ENCODE measurements at regions not wholly inside any gene's neighbourhood (a gene's known extent, or its start where the extent isn't known, plus 50 kb on each side); places are given as distances from the start of the nearest gene placed in this dataset.

DNA sequence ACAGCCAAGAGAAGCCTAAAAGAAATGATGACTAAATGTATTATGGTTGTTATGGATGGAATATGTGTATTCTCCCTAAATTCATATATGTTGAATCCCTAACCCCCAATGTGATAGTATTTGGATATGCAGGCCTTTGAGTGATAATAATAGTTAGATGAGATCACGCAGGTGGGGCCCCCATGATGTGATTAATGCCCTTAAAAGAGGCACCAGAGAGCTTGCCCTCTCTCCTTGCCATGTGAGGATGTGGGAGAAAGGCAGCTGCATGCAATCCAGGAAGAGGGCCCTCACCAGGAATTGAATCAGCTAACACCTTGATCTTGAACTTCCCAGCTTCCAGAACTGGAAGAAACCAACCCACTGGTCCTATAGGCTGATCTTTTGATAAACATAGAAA lies 190.6 kb upstream of the TCF21 start:
- no peak overlapping the region for H3K4me3 ChIP-seq (ENCODE audit: low read depth, low read length)
- TF ChIP-seq, protein P1, sequence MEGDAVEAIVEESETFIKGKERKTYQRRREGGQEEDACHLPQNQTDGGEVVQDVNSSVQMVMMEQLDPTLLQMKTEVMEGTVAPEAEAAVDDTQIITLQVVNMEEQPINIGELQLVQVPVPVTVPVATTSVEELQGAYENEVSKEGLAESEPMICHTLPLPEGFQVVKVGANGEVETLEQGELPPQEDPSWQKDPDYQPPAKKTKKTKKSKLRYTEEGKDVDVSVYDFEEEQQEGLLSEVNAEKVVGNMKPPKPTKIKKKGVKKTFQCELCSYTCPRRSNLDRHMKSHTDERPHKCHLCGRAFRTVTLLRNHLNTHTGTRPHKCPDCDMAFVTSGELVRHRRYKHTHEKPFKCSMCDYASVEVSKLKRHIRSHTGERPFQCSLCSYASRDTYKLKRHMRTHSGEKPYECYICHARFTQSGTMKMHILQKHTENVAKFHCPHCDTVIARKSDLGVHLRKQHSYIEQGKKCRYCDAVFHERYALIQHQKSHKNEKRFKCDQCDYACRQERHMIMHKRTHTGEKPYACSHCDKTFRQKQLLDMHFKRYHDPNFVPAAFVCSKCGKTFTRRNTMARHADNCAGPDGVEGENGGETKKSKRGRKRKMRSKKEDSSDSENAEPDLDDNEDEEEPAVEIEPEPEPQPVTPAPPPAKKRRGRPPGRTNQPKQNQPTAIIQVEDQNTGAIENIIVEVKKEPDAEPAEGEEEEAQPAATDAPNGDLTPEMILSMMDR (IDR thresholded peaks at IDR 0.05; ENCODE audit: insufficient read depth, low read depth, low read length, missing control alignments): no peak
- DNase-seq (ENCODE audit: low read depth): no peak

GRCh38 chr6:133699741-133700385 lies 189.1 kb upstream of the TCF21 start:
- no peak for DNase-seq (ENCODE audit: low read depth)
- TF ChIP-seq, protein P1 (IDR thresholded peaks at IDR 0.05; ENCODE audit: insufficient read depth, low read depth, low read length, missing control alignments): no peak
- no peak overlapping the region for H3K4me3 ChIP-seq (ENCODE audit: low read depth, low read length)

DNA sequence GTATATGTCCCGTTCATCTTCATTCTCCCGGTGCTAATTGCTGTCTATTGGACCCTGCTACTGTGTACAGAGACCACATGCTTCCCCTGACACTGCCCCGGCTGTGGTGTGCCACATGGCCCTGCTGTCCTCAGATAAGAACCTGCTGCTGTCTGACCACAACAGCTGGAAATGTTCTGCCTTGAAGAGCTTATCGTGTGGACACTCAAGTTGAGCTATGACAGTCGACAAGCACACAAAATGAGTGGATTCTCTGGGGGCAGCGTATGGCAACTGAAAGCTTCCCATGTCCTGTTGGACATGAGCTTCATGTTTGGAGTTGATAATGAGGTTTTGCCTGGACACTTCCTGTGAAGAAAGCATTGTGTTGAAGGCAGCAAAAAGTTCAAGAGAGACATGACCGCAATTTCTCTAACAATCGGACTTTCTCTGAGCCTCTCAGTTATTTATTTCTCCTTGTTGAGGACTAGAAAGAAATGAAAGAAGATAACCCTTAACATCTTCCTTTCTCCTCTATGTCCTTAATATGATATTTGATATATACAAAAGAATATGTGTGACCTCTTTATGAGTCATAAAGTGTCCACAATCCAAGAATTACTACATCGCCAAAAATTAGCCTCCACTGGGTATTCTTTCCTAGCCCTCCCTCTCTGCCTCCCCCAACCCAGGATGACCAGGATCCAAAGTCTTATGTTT lies 187.1 kb upstream of the TCF21 start:
- TF ChIP-seq, protein P1 (IDR thresholded peaks at IDR 0.05; ENCODE audit: insufficient read depth, low read depth, low read length, missing control alignments): no peak
- DNase-seq (ENCODE audit: low read depth): peak; percentile 1

DNA sequence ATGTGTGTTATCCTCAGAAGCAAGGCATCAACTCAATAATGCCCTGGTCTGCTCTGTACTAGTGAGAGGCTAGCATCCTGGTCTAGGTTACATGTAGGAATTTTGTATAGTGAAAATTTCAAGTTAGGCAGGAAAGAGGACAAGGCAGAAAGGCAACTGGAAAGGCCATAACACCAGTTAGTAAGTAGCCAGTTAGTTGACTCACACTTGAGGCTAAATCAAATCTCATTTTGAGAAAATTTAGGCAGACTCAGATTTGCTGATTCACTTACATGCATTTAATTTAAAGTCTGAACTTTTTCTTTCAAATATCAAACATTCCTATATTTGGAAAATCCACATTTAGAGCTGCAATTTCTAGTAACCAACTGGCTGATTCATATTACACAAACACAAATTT lies 184.5 kb upstream of the TCF21 start:
- no peak for DNase-seq (ENCODE audit: low read depth)
- no peak overlapping the region for H3K4me3 ChIP-seq (ENCODE audit: low read depth, low read length)
- TF ChIP-seq, protein P1 (IDR thresholded peaks at IDR 0.05; ENCODE audit: insufficient read depth, low read depth, low read length, missing control alignments): no peak

More for the DNA sequence above, 187.1 kb upstream of the TCF21 start:
- no peak overlapping the region for H3K4me3 ChIP-seq (ENCODE audit: low read depth, low read length)

DNA sequence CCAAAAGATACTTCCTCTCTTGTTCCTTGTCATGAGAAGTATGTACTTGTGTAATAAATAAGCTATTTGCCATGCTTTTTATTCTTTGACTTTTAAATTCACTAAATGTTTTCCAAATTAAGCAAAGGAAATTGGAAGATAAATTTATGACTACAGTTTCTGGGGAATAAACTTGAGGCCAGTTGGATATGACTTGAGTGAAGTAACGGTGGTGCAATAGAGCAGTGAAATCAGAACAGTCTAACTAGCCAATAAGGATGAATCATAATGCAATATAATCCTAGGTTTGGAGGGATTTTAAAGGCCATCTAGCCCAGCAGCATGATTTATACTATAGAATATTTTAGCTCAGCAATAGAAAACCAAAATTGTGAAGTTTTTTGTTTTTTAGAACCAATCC lies 183.8 kb upstream of the TCF21 start:
- no peak overlapping the region for H3K4me3 ChIP-seq (ENCODE audit: low read depth, low read length)
- DNase-seq (ENCODE audit: low read depth): no peak
- TF ChIP-seq, protein P1 (IDR thresholded peaks at IDR 0.05; ENCODE audit: insufficient read depth, low read depth, low read length, missing control alignments): no peak

DNA sequence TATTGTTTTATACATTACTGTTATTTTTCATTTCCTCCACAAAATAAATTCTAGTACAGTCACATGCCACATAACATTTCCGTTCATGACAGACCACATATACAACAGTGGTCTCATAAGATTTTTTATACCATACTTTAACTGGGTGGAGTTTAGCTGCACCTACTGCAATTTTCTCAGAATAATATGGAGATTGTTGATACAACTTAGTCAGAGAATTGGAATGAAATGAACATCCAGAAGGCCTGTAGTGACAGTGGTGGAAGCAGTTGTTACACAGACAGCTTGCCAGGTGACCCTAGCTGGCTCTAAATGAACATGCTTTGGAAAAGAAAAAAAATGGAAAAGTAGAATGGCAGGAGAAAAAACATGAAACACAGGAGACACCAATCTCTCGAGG lies 183.2 kb upstream of the TCF21 start:
- no peak for DNase-seq (ENCODE audit: low read depth)
- TF ChIP-seq, protein P1 (IDR thresholded peaks at IDR 0.05; ENCODE audit: insufficient read depth, low read depth, low read length, missing control alignments): no peak
- no peak overlapping the region for H3K4me3 ChIP-seq (ENCODE audit: low read depth, low read length)

Data from GM12865 (cell line).